Adrenal gland (tissue), 5 donors: ENCODE measurements at regions not wholly inside any gene's neighbourhood (a gene's known extent, or its start where the extent isn't known, plus 50 kb on each side); places are given as distances from the start of the nearest gene placed in this dataset.

Experiments
- POLR2A ChIP-seq, 2 donors: fragments of 450-650 bp; IDR thresholded peaks; one replicate each; pipeline ENCODE4 v1.6.1; 2017; ENCODE audit warnings: antibody characterized with exemption in 2 of 2, mild to moderate bottlenecking in 2 of 2, moderate library complexity in 1 of 2
- TF ChIP-seq, protein P1 (sequence below), 6 experiments: fragments of 450-650 bp in 4 of 6; fragments of 200-600 bp in 2 of 6; sonication (generic) in 1 of 6; IDR thresholded peaks; 1 replicate in 5 of 6; 2 replicates in 1 of 6; pipeline versions ENCODE4 v1.5.1 to v1.8.0; 2016 to 2021; ENCODE audit warnings: antibody characterized with exemption in 6 of 6, mild to moderate bottlenecking in 2 of 6, moderate library complexity in 1 of 6
- donor health status: DM: no; HTN: no; CAD: no.

DNA sequence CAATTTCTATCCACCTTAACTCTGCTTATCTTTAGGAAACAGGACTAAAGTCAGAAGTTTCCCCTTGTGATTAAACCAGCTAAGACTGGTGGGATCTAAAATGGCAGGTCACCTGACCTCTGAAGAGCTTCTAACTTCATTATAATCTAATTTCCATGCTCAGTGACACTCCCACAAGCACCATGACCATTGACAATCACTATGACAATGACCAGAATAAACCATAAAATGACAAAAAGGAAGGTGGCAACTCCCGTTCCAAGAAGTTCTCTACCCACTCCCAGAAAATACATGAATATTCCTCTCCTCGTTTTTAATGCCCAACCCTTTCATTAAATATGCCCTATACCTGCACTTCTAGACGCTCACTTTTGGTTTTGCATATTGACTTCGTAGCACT is 471.2 kb upstream of the CCDC54 start:
- TF ChIP-seq, protein P1, sequence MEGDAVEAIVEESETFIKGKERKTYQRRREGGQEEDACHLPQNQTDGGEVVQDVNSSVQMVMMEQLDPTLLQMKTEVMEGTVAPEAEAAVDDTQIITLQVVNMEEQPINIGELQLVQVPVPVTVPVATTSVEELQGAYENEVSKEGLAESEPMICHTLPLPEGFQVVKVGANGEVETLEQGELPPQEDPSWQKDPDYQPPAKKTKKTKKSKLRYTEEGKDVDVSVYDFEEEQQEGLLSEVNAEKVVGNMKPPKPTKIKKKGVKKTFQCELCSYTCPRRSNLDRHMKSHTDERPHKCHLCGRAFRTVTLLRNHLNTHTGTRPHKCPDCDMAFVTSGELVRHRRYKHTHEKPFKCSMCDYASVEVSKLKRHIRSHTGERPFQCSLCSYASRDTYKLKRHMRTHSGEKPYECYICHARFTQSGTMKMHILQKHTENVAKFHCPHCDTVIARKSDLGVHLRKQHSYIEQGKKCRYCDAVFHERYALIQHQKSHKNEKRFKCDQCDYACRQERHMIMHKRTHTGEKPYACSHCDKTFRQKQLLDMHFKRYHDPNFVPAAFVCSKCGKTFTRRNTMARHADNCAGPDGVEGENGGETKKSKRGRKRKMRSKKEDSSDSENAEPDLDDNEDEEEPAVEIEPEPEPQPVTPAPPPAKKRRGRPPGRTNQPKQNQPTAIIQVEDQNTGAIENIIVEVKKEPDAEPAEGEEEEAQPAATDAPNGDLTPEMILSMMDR (IDR thresholded peaks at IDR 0.05) = no peak
- TF ChIP-seq POLR2A (IDR thresholded peaks at IDR 0.05) = no peak
